ENCODE measurements at regions not wholly inside any gene's neighbourhood (a gene's known extent, or its start where the extent isn't known, plus 50 kb on each side); places are given as distances from the start of the nearest gene placed in this dataset.

- peaks cover 6% of the 10 kb centered on the region for H3K9me3 ChIP-seq (ENCODE audit: control insufficient read depth, insufficient read depth, low read length)
- DNase-seq (ENCODE audit: low read depth, low spot score), result no peak
- no peaks in the 10 kb centered on the region for H3K27me3 ChIP-seq (ENCODE audit: control insufficient read depth, insufficient read depth, low read length)
- H3K4me3 ChIP-seq (ENCODE audit: low read depth, low read length), result no peak overlapping the region
- H3K27ac ChIP-seq (ENCODE audit: low read depth, low read length), result no peak overlapping the region
- no peak for TF ChIP-seq CTCF (IDR thresholded peaks at IDR 0.05; ENCODE audit: low read depth, low read length)
- ChIA-PET CTCF (no interaction called here), POLR2A (no interaction called here)
Observed at GRCh38 chr2:120888851-120889250, 153.2 kb downstream of the GLI2 start.

- Histone ChIP-seq H3K27ac (ENCODE audit: low read depth, low read length) (no peak overlapping the region), H3K27me3 (ENCODE audit: control insufficient read depth, insufficient read depth, low read length) (no peaks in the 10 kb centered on the region), H3K9me3 (ENCODE audit: control insufficient read depth, insufficient read depth, low read length) (peaks cover 6% of the 10 kb centered on the region), H3K4me3 (ENCODE audit: low read depth, low read length) (no peak overlapping the region)
- ChIA-PET CTCF (no interaction called here), POLR2A (interaction anchor here (0.5 to 0.6 kb wide), 2 partner anchors 22 kb away, joined by 4 to 5 read pairs; no protein-coding TSS in a partner anchor)
- DNase-seq (ENCODE audit: low read depth, low spot score), result no peak
- no peak for TF ChIP-seq CTCF (IDR thresholded peaks at IDR 0.05; ENCODE audit: low read depth, low read length)
Observed at GRCh38 chr2:120889936-120890335, 154.3 kb downstream of the GLI2 start.

- Histone ChIP-seq H3K4me3 (ENCODE audit: low read depth, low read length) (no peak overlapping the region), H3K27me3 (ENCODE audit: control insufficient read depth, insufficient read depth, low read length) (no peaks in the 10 kb centered on the region), H3K27ac (ENCODE audit: low read depth, low read length) (no peak overlapping the region), H3K9me3 (ENCODE audit: control insufficient read depth, insufficient read depth, low read length) (peaks cover 6% of the 10 kb centered on the region)
- TF ChIP-seq CTCF (IDR thresholded peaks at IDR 0.05; ENCODE audit: low read depth, low read length), result no peak
- CTCF ChIA-PET, result no interaction called here
- DNase-seq (ENCODE audit: low read depth, low spot score), result no peak
- POLR2A ChIA-PET, result interaction anchor here (0.5 to 0.6 kb wide), 2 partner anchors 21 to 23 kb away, joined by 4 to 5 read pairs; no protein-coding TSS in a partner anchor
Observed at GRCh38 chr2:120890566-120891360, 155.1 kb downstream of the GLI2 start.

- POLR2A ChIA-PET, result no interaction called here
- CTCF ChIA-PET, result interaction anchor here (1.0 kb wide), 1 partner anchor 196 kb away, joined by 3 read pairs; no protein-coding TSS in a partner anchor
- no peaks in the 10 kb centered on the region for H3K27me3 ChIP-seq (ENCODE audit: control insufficient read depth, insufficient read depth, low read length)
- DNase-seq (ENCODE audit: low read depth, low spot score), result no peak
- peak overlapping the region; percentile 70 for H3K27ac ChIP-seq (ENCODE audit: low read depth, low read length)
- peak overlapping the region; percentile 7; the same call in 1 of the 2 replicates for H3K4me3 ChIP-seq (ENCODE audit: low read depth, low read length)
- TF ChIP-seq CTCF (IDR thresholded peaks at IDR 0.05; ENCODE audit: low read depth, low read length), result no peak
- H3K9me3 ChIP-seq (ENCODE audit: control insufficient read depth, insufficient read depth, low read length), result peaks cover 6% of the 10 kb centered on the region
Observed at GRCh38 chr2:120892271-120892966, 156.8 kb downstream of the GLI2 start.

Measured in AG04450 (cell line).